GM18511 (cell line): ENCODE measurements at regions not wholly inside any gene's neighbourhood (a gene's known extent, or its start where the extent isn't known, plus 50 kb on each side); places are given as distances from the start of the nearest gene placed in this dataset.

Experiments
- ATAC-seq: cut with Tn5 transposase; IDR thresholded peaks from one replicate; pipeline ENCODE4 v1.9.1; 2021; ENCODE audit warnings: mild to moderate bottlenecking, moderate library complexity; ENCODE audit not compliant: unreplicated experiment

DNA sequence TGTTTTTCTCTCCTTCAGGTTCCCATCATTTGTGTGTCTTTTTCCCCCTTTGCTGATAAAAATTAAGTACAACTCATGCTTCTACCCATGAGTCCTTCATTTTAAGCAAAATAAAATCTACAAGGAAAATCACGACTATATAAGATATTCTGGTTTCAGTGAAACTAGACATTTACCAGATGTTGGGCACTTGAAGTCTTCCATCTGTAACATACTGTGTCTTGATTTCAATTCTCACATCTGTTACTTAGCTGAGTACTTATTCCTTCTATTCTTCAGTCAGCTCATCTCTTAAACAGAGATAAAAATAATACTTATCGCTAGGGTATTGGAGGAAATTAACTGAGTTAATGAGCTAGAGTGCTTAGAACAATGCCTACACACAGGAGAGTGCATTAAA is 893.0 kb upstream of the SOX9 start:
- no peak for ATAC-seq

DNA sequence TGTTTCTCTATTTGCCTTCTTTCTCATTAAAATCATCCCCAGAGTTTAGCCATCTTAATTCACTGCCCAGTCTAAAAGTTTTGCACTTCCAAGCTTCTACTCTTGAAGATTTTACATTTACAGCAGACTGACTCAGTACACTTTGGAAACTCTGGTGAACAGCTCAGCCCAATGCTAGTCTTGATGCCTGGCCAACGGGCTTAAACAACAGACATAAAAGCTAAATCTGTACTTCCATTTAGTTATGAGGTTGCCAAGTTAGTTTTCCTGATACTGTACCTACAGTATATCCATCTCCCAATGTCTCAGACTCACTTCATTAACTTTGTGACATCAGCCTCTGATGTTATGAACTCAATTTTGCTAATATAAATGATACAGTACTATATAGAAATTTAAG is 891.8 kb upstream of the SOX9 start:
- no peak for ATAC-seq

DNA sequence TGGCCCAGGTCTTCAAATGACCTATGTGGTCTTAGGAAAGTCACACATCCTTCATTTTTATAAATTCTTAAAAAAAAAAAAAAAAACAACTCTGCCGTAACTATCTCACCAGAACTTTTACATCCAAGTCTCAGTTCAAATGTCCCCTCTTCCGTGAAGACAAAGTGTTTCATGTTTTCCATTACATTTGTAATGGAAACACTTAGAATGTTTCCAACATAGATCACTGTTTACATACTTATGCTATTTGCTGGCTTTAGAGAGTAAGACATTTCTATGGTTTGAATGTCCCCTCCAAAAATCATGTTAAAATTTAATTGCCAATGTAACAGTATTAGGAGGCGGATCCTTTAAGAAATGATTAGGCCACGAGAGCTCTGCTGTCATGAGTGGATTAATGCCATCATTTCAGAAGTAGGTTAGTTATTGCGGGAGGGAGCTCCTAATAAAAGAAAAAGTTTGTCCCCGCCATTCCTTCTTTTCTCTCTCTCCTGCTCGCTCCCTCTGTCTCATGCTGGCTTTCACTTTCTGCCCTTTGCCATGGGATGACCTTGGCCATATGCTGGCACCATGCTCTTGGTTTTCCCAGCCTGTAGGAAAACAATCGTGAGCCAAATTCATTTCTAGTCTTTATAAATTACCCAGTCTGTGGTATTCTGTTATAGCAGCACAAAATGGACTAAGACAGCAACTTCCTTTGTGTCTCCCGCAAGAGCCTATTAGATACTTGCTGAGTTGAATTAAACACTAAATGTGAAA is 887.8 kb upstream of the SOX9 start:
- no peak for ATAC-seq

DNA sequence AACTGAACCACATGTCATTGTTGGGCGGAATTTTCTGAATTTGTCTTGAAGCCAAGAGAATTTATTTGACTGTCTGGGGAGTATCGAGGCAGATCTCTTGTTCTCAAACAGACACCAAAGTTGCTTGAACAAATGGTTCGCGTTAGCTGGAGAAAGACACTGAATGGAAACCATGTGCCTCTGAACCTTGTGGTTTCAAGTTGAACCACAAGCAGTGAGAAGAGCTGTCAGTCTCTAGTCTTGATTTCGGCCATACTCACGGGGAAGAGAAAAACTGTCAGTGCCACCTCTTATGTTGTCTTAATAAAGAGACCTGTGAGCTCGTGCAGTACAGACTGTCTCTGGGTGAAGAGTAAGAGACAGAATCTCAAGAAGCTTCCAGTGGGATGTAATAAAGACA is 886.5 kb upstream of the SOX9 start:
- no peak for ATAC-seq

GRCh38 chr17:71237903-71238538 is 882.8 kb upstream of the SOX9 start:
- ATAC-seq = no peak

- ATAC-seq = no peak
Observed at GRCh38 chr17:71247441-71248015, 873.3 kb upstream of the SOX9 start.

- ATAC-seq = no peak
Observed at GRCh38 chr17:71251276-71251675, 869.5 kb upstream of the SOX9 start.

- no peak for ATAC-seq
Observed at GRCh38 chr17:71251951-71252350, 868.9 kb upstream of the SOX9 start.

- ATAC-seq = no peak
Observed at GRCh38 chr17:71252436-71252835, 868.4 kb upstream of the SOX9 start.

DNA sequence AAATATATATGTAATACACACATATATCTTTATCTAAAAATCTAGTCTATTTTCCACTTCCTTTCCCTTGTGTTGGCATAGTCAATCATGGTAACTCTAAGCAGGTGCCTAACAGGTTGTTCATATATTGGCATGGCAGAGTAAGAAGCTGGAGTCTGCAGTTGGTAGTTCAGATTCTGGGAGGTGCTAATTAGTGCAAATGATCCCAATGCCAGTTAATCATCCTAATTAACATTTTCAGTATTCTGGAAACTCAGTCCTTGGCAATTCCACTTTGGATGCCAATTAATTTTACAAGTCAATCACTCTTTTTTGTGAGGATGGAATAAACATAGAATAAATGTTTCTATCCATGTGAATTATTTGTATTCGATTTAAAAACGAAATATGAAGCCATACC is 863.7 kb upstream of the SOX9 start:
- no peak for ATAC-seq

- ATAC-seq = no peak
Observed at GRCh38 chr17:71260366-71260940, 860.4 kb upstream of the SOX9 start.

- ATAC-seq = no peak
Observed at GRCh38 chr17:71262586-71262985, 858.2 kb upstream of the SOX9 start.

DNA sequence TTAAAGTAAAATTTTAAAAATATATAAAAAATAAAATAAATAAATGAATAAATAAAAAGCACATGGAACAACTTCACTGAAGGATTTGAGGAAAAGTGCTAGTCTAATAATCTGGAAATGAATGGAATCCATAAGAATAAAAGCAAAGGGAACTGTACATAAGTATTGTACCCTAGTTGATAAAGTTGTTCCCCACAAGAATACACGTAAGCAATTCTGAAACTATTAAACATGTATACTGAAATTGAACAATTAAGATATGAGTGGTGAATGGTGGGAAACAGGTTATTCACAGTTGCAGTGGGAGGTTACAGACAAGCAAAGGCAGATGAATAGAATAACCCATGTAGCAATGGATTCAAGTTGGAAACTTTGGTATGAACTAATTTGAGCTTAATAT is 853.2 kb upstream of the SOX9 start:
- ATAC-seq = no peak

DNA sequence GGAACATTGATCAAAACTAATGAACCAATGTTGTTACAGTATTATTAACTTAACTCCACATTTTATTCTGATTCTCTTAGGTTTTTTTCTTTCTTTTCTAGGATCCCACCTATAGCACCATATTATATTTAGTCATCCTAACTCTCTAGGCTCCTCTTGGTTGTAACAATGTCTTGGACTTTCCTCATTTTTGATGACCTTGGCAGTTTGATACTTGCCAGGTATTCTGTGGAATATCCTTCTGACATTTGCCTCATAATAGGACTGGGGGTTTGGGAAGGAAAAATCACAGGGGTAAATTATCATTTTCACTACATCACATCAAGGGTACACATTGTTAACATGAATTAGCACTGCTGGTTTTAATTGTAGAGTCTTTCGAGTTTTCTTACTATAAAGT is 851.6 kb upstream of the SOX9 start:
- ATAC-seq = no peak

DNA sequence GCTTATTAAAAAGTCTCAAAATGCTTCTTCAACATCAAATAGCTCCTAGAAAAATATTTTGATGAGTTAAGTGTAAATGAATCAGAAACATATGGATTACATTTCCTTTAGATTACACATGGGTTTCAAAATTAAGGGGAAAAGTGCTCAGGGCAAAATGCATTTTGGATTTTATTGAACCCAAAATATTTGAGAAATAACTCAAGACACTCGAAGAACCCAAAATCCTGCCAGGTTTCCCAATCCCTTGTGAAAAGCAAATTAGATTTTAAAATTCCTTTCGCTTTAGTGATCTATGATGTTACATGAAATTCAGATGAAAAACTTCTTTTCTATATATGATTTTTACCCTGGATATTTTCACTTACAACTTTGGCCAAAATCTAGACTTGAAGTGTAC is 847.4 kb upstream of the SOX9 start:
- no peak for ATAC-seq

DNA sequence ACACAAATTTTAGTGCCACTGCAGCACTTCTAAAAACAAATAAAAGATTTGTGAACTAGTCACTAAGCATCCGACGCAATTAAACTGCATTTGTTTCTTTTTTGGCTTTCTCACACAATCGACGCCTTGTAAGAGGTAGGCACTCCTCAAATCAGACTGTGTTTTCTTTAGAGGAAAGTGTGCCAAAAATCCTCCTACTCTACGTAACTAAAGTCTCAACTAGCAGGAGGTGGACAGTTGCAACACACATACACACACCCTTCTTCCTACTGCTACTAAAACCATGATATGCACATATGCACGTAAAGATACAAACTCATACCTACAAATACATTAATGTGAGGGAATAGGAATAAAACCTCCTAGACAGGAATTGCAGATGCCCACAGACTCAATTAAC is 844.7 kb upstream of the SOX9 start:
- ATAC-seq = no peak

DNA sequence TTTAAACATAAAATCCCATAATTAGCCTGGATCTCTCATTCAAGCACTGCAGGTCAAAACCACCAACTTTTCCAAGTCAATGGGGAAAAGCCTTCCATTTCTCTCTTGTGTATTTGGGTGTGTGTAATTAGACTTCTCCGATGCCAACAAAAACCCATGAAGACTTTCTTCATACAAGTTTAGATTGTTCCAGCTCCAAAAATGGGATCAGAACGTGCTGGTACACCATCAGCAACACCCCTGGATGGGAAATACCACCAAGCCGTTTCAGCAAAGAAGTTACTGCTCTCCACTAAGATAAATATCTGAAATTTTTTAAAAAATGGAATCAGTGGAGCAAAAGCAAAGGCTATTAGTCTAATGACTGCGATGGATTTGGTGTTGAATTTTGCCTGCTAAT is 837.3 kb upstream of the SOX9 start:
- ATAC-seq = no peak

DNA sequence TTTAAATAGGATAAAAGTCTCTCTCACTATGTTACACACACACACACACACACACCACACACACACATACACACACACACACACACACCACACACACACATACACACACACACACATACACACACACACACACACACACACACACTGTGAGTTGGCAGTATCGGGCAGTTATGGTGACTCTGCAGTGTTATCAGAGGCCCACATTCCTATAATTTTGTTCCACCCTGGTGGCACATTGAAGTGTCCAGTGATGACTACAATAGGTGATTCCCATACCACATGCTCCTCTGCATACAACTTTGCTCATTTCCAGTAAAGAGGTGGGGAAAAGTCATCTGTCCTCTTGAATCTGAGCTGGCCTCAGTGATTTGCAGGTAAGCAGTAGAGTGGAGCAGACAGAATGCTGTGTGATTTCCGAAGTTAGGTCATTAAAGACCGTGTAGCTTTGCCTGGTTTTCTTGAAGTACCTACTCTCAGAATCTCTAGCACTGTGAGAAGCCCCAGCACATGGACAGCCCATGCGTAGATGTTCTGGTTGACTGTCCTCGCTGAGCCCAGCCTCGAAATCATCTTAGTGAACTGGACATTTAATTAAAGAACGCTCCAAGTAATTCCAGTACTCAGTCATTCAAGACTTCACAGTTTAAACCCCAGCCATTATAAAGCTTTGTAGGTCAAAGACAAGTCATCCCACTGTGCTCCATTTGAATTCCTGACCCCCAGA is 836.6 kb upstream of the SOX9 start:
- no peak for ATAC-seq

DNA sequence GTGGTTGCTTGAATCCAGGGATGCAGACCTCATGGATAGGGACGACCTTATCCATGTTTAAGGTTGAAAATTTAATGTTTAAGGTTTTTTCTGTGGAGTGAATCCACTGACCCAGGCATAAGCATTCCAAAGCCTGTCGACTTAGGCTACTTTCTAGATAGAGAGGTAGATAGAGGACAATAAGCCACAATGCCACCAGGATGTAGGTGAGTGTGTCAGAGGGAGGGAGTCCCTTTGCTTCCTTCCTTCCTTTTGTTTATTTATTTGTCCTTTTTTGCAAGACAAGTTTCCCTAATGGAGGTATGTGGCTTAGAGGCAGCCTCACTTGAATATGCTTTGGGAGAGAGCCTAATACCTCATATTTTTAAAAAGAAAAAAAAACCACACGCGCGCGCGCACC is 834.2 kb upstream of the SOX9 start:
- no peak for ATAC-seq

GRCh38 chr17:71287071-71287823 is 833.6 kb upstream of the SOX9 start:
- ATAC-seq = no peak

DNA sequence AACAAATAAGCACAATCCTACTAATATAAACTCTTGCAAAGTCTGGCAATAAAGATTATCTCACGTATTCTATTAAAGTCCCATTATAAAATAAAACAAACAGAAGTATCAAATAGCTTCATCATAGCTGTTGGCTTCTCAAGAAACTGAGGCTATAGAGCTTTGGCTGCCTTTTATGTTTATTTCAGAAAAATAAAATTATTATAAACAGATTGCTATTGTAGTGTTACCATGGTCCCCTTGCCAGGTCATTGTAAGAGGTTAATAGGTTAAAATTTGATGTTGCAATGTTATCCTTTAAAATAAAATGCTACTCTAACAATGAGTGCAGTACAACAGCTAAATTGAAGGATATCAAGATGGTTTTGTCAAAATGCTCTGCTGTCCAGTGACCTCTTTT is 828.8 kb upstream of the SOX9 start:
- no peak for ATAC-seq
